LNCAP (cell line): ENCODE measurements at regions not wholly inside any gene's neighbourhood (a gene's known extent, or its start where the extent isn't known, plus 50 kb on each side); places are given as distances from the start of the nearest gene placed in this dataset.

Experiments used
- CTCF ChIP-seq: fragments of 450-650 bp; IDR thresholded peaks from 2 replicates; pipeline ENCODE4 v1.5.1; 2017; ENCODE audit warnings: mild to moderate bottlenecking

- TF ChIP-seq CTCF: no peak
Observed at GRCh38 chr1:78759881-78760280, 110.2 kb downstream of the IFI44 start.

- no peak for TF ChIP-seq CTCF
Observed at GRCh38 chr1:78760858-78761257, 111.2 kb downstream of the IFI44 start.

GRCh38 chr1:78762113-78762512, 112.5 kb downstream of the IFI44 start:
- no peak for TF ChIP-seq CTCF

- TF ChIP-seq CTCF: no peak
Observed at GRCh38 chr1:78765489-78765888, 115.9 kb downstream of the IFI44 start.

- no peak for TF ChIP-seq CTCF
Observed at GRCh38 chr1:78779831-78780230, 130.2 kb downstream of the IFI44 start.

GRCh38 chr1:78787544-78787943, 137.9 kb downstream of the IFI44 start:
- no peak for TF ChIP-seq CTCF

- no peak for TF ChIP-seq CTCF
Observed at GRCh38 chr1:78790174-78790573, 140.5 kb downstream of the IFI44 start.

GRCh38 chr1:78792756-78793155, 143.1 kb downstream of the IFI44 start:
- no peak for TF ChIP-seq CTCF
